ENCODE measurements at regions not wholly inside any gene's neighbourhood (a gene's known extent, or its start where the extent isn't known, plus 50 kb on each side); places are given as distances from the start of the nearest gene placed in this dataset.

DNA sequence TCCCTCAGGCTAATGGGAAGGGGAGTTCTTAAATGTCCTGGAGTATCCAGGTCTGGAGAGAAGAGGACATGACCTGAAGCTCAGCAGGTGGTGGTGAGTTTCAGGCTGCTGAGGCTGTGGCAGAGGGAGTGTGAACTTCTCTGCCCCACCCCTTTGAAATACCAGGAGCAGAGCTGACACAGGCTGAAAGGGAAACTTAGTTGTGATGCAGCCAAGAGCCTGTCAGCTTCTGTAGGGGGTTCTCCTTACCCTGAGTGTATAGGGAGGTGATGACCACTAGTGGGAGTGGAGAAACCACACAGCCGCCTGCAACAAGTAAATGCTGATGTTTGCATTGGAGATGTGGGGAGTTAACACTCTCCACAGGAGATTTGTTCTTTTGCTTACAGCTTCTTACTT is 152.3 kb downstream of the FCRL5 start:
- Histone ChIP-seq H3K36me3 (no peaks in the 10 kb centered on the region), H3K27me3 (peaks cover 0 to 32% (median 17%) of the 10 kb centered on the region in 7 donors), H3K4me1 (peaks cover 0 to 17% (median 0%) of the 10 kb centered on the region in 9 donors), H3K9me3 (no peaks in the 10 kb centered on the region), H3K27ac (no peak overlapping the region), H3K4me3 (no peak overlapping the region)
- intact Hi-C loops (cut with DNase I), result no loop called here
- ATAC-seq (no peak), DNase-seq (no peak)
- TF ChIP-seq, protein P1, sequence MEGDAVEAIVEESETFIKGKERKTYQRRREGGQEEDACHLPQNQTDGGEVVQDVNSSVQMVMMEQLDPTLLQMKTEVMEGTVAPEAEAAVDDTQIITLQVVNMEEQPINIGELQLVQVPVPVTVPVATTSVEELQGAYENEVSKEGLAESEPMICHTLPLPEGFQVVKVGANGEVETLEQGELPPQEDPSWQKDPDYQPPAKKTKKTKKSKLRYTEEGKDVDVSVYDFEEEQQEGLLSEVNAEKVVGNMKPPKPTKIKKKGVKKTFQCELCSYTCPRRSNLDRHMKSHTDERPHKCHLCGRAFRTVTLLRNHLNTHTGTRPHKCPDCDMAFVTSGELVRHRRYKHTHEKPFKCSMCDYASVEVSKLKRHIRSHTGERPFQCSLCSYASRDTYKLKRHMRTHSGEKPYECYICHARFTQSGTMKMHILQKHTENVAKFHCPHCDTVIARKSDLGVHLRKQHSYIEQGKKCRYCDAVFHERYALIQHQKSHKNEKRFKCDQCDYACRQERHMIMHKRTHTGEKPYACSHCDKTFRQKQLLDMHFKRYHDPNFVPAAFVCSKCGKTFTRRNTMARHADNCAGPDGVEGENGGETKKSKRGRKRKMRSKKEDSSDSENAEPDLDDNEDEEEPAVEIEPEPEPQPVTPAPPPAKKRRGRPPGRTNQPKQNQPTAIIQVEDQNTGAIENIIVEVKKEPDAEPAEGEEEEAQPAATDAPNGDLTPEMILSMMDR (IDR thresholded peaks at IDR 0.05), result no peak
- 47 to 54% methylated on average over 1 of the region's 1 CpG for WGBS, 2 donors

DNA sequence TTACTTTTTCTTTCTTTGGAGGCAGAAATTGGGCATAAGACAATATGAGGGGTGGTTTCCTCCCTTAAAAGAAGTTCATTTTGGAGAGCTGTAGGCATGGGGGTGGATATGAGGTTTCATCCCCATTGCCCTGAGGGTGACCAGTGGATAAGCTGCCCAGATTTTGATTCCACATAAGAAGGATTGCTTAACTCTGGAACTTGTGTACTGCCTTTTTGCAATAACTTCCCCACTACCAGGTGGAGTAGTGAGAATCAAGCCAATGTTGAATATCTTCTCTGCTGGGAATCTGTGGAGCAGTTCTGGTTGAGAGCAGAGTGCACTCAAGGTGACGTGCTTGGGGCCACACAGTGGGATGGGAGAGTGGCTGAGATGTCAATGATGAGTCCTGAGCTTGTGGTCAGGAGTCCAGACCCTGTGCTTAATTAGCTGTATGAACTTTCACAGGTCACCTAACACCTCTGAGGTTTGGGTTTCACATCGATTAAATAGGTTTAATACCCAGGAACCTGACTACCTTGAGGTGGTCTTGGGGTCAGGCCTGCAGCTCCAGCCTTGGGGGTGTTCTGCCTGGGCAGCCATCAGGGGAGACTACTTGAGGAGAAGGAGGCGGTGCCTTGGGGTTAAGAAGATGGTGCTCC is 152.9 kb downstream of the FCRL5 start:
- Histone ChIP-seq H3K27ac (no peak overlapping the region), H3K4me1 (peaks cover 0 to 17% (median 0%) of the 10 kb centered on the region in 9 donors), H3K9me3 (peaks cover 0 to 1% (median 0%) of the 10 kb centered on the region in 11 donors), H3K4me3 (no peak overlapping the region), H3K36me3 (no peaks in the 10 kb centered on the region), H3K27me3 (peaks cover 0 to 34% (median 17%) of the 10 kb centered on the region in 7 donors)
- DNase-seq (no peak), ATAC-seq (no peak)
- WGBS, 2 donors, result 60 to 67% methylated on average over 3 of the region's 3 CpGs
- TF ChIP-seq, protein P1 (IDR thresholded peaks at IDR 0.05), result no peak
- intact Hi-C loops (cut with DNase I), result no loop called here

DNA sequence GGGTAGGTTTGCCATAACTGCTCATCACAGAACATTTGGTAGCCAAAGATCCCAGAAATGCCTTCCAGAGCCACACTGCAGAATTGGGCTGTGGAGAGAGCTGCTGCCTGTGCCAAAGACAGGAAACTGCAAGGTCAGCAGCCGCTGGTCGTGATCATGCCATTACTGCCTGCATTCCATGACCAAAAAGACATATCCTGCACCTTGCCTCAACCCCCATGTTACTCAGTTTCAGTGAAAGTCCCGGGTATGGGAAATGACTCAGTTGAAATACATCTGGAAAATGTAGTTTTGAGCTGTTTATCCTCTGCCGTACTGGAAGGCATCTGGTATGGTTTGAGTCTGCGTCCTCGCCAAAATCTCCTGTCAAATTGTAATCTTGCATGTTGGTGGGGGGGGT is 161.7 kb downstream of the FCRL5 start:
- Histone ChIP-seq H3K27me3 (peaks cover 0 to 42% (median 10%) of the 10 kb centered on the region in 7 donors), H3K4me3 (no peak overlapping the region), H3K36me3 (no peaks in the 10 kb centered on the region), H3K9me3 (peaks cover 0 to 8% (median 0%) of the 10 kb centered on the region in 11 donors), H3K27ac (no peak overlapping the region), H3K4me1 (no peaks in the 10 kb centered on the region)
- DNase-seq, result no peak
- ATAC-seq, result no peak
- intact Hi-C loops (cut with DNase I), result no loop called here
- TF ChIP-seq, protein P1 (IDR thresholded peaks at IDR 0.05), result no peak
- 38 to 40% methylated on average over 6 of the region's 6 CpGs for WGBS, 2 donors

DNA sequence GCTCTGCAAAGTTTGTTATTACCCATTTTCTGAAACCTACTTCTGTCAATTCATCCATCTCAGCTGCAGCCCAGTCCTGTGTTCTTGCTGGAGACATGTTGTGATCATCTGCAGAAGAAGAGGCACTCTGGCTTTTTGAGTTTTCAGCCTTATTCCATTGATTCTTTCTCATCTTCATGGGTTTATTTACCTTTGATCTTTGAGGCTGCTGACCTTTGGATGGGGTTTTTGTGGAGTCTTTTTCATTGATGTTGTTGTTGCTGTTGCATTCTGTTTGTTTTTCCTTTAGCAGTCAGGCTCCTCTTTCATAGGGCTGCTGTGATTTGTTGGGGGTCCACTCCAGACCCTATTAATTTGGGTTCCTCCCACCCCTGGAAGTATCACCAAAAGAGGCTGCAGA is 164.3 kb downstream of the FCRL5 start:
- ATAC-seq (no peak), DNase-seq (no peak)
- H3K27ac ChIP-seq, result no peak overlapping the region
- no peaks in the 10 kb centered on the region for H3K9me3 ChIP-seq
- H3K27me3 ChIP-seq, result peaks cover 0 to 28% (median 18%) of the 10 kb centered on the region in 7 donors
- H3K36me3 ChIP-seq, result no peaks in the 10 kb centered on the region
- no peaks in the 10 kb centered on the region for H3K4me1 ChIP-seq
- H3K4me3 ChIP-seq, result no peak overlapping the region
- intact Hi-C loops (cut with DNase I), result no loop called here
- TF ChIP-seq, protein P1 (IDR thresholded peaks at IDR 0.05), result no peak
